ENCODE measurements at regions not wholly inside any gene's neighbourhood (a gene's known extent, or its start where the extent isn't known, plus 50 kb on each side); places are given as distances from the start of the nearest gene placed in this dataset.

GRCh38 chr13:111623208-111623607, 302.8 kb downstream of the TEX29 start:
- H3K4me1 ChIP-seq (ENCODE audit: control insufficient read depth, extremely low read depth, insufficient read depth, low read length): no peaks in the 10 kb centered on the region
- no peak overlapping the region for H3K27ac ChIP-seq (ENCODE audit: control insufficient read depth, insufficient read depth, low read length)
- DNase-seq (ENCODE audit: low read depth, low spot score): no peak
- H3K36me3 ChIP-seq (ENCODE audit: control insufficient read depth in 2 of 2, extremely low read depth in 1 of 2, insufficient read depth in 2 of 2, low read length in 2 of 2): no peaks in the 10 kb centered on the region
- dilution Hi-C loops (cut with MboI; ENCODE audit: extremely low pct_ligation_motif_present, low sequenced_read_pairs): no loop called here
- H4K20me1 ChIP-seq (ENCODE audit: control insufficient read depth, extremely low read depth, insufficient read depth, low read length): no peaks in the 10 kb centered on the region
- H3K79me2 ChIP-seq (ENCODE audit: control insufficient read depth, insufficient read depth, low read length): no peaks in the 10 kb centered on the region
- H3K4me2 ChIP-seq (ENCODE audit: control insufficient read depth, extremely low read depth, insufficient read depth, low read depth, low read length): no peak overlapping the region
- no peak for TF ChIP-seq EZH2 (IDR thresholded peaks at IDR 0.05; ENCODE audit: low read length)
- no peak for TF ChIP-seq CTCF (optimal IDR thresholded peaks at IDR 0.05 in 1 of 3, IDR thresholded peaks at IDR 0.05 in 1 of 3, conservative IDR thresholded peaks at IDR 0.05 in 1 of 3; ENCODE audit: extremely low read depth in 1 of 3, insufficient read depth in 2 of 3, low read length in 3 of 3)
- no peak overlapping the region for H3K4me3 ChIP-seq (ENCODE audit: control insufficient read depth in 2 of 3, extremely low read depth in 1 of 3, insufficient read depth in 2 of 3, low read depth in 1 of 3, low read length in 3 of 3)
- no peaks in the 10 kb centered on the region for H3K27me3 ChIP-seq (ENCODE audit: control insufficient read depth, extremely low read depth, insufficient read depth, low read length)
- FAIRE-seq: no peak
- H3K9ac ChIP-seq (ENCODE audit: control insufficient read depth, extremely low read depth, insufficient read depth, low read length): no peak overlapping the region
- peaks cover 18% of the 10 kb centered on the region for H3K9me3 ChIP-seq (ENCODE audit: control insufficient read depth, low read depth, low read length)
- no peaks in the 10 kb centered on the region for H3K9me1 ChIP-seq (ENCODE audit: control insufficient read depth, extremely low read depth, insufficient read depth, low read length)
- H2AFZ ChIP-seq (ENCODE audit: control insufficient read depth, low read length): no peak overlapping the region

GRCh38 chr13:111623743-111624505, 303.5 kb downstream of the TEX29 start:
- Histone ChIP-seq H3K27ac (ENCODE audit: control insufficient read depth, insufficient read depth, low read length) (no peak overlapping the region), H3K4me2 (ENCODE audit: control insufficient read depth, extremely low read depth, insufficient read depth, low read depth, low read length) (no peak overlapping the region), H3K36me3 (ENCODE audit: control insufficient read depth in 2 of 2, extremely low read depth in 1 of 2, insufficient read depth in 2 of 2, low read length in 2 of 2) (no peaks in the 10 kb centered on the region), H3K4me1 (ENCODE audit: control insufficient read depth, extremely low read depth, insufficient read depth, low read length) (no peaks in the 10 kb centered on the region), H4K20me1 (ENCODE audit: control insufficient read depth, extremely low read depth, insufficient read depth, low read length) (no peaks in the 10 kb centered on the region), H3K27me3 (ENCODE audit: control insufficient read depth, extremely low read depth, insufficient read depth, low read length) (no peaks in the 10 kb centered on the region), H3K4me3 (ENCODE audit: control insufficient read depth in 2 of 3, extremely low read depth in 1 of 3, insufficient read depth in 2 of 3, low read depth in 1 of 3, low read length in 3 of 3) (no peak overlapping the region), H2AFZ (ENCODE audit: control insufficient read depth, low read length) (no peak overlapping the region), H3K79me2 (ENCODE audit: control insufficient read depth, insufficient read depth, low read length) (no peaks in the 10 kb centered on the region), H3K9me1 (ENCODE audit: control insufficient read depth, extremely low read depth, insufficient read depth, low read length) (no peaks in the 10 kb centered on the region), H3K9me3 (ENCODE audit: control insufficient read depth, low read depth, low read length) (peaks cover 20% of the 10 kb centered on the region), H3K9ac (ENCODE audit: control insufficient read depth, extremely low read depth, insufficient read depth, low read length) (no peak overlapping the region)
- DNase-seq (ENCODE audit: low read depth, low spot score) (no peak), FAIRE-seq (no peak)
- dilution Hi-C loops (cut with MboI; ENCODE audit: extremely low pct_ligation_motif_present, low sequenced_read_pairs): no loop called here
- no peak for TF ChIP-seq EZH2 (IDR thresholded peaks at IDR 0.05; ENCODE audit: low read length)
- no peak for TF ChIP-seq CTCF (optimal IDR thresholded peaks at IDR 0.05 in 1 of 3, IDR thresholded peaks at IDR 0.05 in 1 of 3, conservative IDR thresholded peaks at IDR 0.05 in 1 of 3; ENCODE audit: extremely low read depth in 1 of 3, insufficient read depth in 2 of 3, low read length in 3 of 3)

All from keratinocyte (primary cell).